Left lung (tissue), 4 donors: ENCODE measurements at regions not wholly inside any gene's neighbourhood (a gene's known extent, or its start where the extent isn't known, plus 50 kb on each side); places are given as distances from the start of the nearest gene placed in this dataset.

Experiments used
- ATAC-seq: fragments of 200-7000 bp; cut with Tn5 transposase; one replicate; pipeline ENCODE4 v1.9.1; 2020; ENCODE audit warnings: moderate library complexity
- DNase-seq, 4 donors: peaks; one replicate each; pipeline ENCODE4 v3.0.0-alpha.2; 2013 to 2020
- H3K27ac ChIP-seq, 2 donors: fragments of 200-600 bp; sonication (generic) in 1 of 2; one replicate each; pipeline versions ENCODE4 v1.5.0 to v1.8.0; 2020 to 2021
- H3K27me3 ChIP-seq, 2 donors: fragments of 200-600 bp; sonication (generic) in 1 of 2; one replicate each; pipeline versions ENCODE4 v1.5.0 to v1.8.0; 2020 to 2021
- H3K36me3 ChIP-seq, 2 donors: fragments of 200-600 bp; sonication (generic) in 1 of 2; one replicate each; pipeline versions ENCODE4 v1.5.0 to v1.8.0; 2020 to 2021
- H3K4me1 ChIP-seq, 2 donors: fragments of 200-600 bp; one replicate each; pipeline ENCODE4 v1.8.0; 2021
- H3K4me3 ChIP-seq, 2 donors: fragments of 200-600 bp; sonication (generic) in 1 of 2; one replicate each; pipeline versions ENCODE4 v1.5.0 to v1.8.0; 2020 to 2021; ENCODE audit warnings: mild to moderate bottlenecking in 1 of 2
- H3K9me3 ChIP-seq, 2 donors: fragments of 200-600 bp; sonication (generic) in 1 of 2; one replicate each; pipeline versions ENCODE4 v1.5.0 to v1.8.0; 2020 to 2021
- CTCF ChIP-seq, 2 donors: fragments of 200-600 bp; sonication (generic) in 1 of 2; IDR thresholded peaks; one replicate each; pipeline versions ENCODE4 v1.5.0 to v1.8.0; 2021; ENCODE audit warnings: antibody characterized with exemption in 2 of 2
- intact Hi-C, 2 donors: fragments of 100-400 bp; cut with DNase I; formaldehyde crosslinking; loops; one replicate each; pipeline versions ENCODE4 v1.11.2 to v1.14.2; 2022
- donor health status: DM: no; HTN: yes; CAD: no.
- donor health status: DM: no; HTN: no; CAD: no.

- H3K36me3 ChIP-seq, result no peaks in the 10 kb centered on the region
- H3K4me3 ChIP-seq, result no peak overlapping the region
- no peak for TF ChIP-seq CTCF (IDR thresholded peaks at IDR 0.05)
- DNase-seq (no peak), ATAC-seq (no peak)
- H3K9me3 ChIP-seq, result peaks cover 0 to 7% of the 10 kb centered on the region in 2 donors
- no peaks in the 10 kb centered on the region for H3K4me1 ChIP-seq
- H3K27me3 ChIP-seq, result peaks cover 0 to 40% of the 10 kb centered on the region in 2 donors
- H3K27ac ChIP-seq, result no peak overlapping the region
- intact Hi-C loops, result no loop called here
These were observed 50.2 kb upstream of the XPA start for GRCh38 chr9:97747201-97747965.

- no peaks in the 10 kb centered on the region for H3K36me3 ChIP-seq
- no peak for TF ChIP-seq CTCF (IDR thresholded peaks at IDR 0.05)
- DNase-seq (no peak), ATAC-seq (no peak)
- H3K27me3 ChIP-seq, result peaks cover 0 to 33% of the 10 kb centered on the region in 2 donors
- H3K4me3 ChIP-seq, result no peak overlapping the region
- H3K4me1 ChIP-seq, result no peaks in the 10 kb centered on the region
- no peak overlapping the region for H3K27ac ChIP-seq
- no peaks in the 10 kb centered on the region for H3K9me3 ChIP-seq
- intact Hi-C loops, result no loop called here
These were observed 51.4 kb upstream of the XPA start for GRCh38 chr9:97748525-97748924.

- H3K4me3 ChIP-seq, result no peak overlapping the region
- peaks cover 0 to 19% of the 10 kb centered on the region in 2 donors for H3K27me3 ChIP-seq
- no peaks in the 10 kb centered on the region for H3K9me3 ChIP-seq
- no peak for ATAC-seq
- intact Hi-C loops, result no loop called here
- H3K4me1 ChIP-seq, result no peaks in the 10 kb centered on the region
- H3K27ac ChIP-seq, result no peak overlapping the region
- TF ChIP-seq CTCF (IDR thresholded peaks at IDR 0.05), result no peak
- DNase-seq, result no peak
- no peaks in the 10 kb centered on the region for H3K36me3 ChIP-seq
These were observed 52.8 kb upstream of the XPA start for GRCh38 chr9:97749928-97750327.

- Histone ChIP-seq H3K27me3 (peaks cover 0 to 7% of the 10 kb centered on the region in 2 donors), H3K4me3 (no peak overlapping the region), H3K9me3 (no peaks in the 10 kb centered on the region), H3K4me1 (no peaks in the 10 kb centered on the region), H3K27ac (no peak overlapping the region), H3K36me3 (no peaks in the 10 kb centered on the region)
- DNase-seq (no peak), ATAC-seq (no peak)
- intact Hi-C loops, result no loop called here
- TF ChIP-seq CTCF (IDR thresholded peaks at IDR 0.05), result no peak
These were observed 54.4 kb upstream of the XPA start for GRCh38 chr9:97751531-97751930.

- no peak for TF ChIP-seq CTCF (IDR thresholded peaks at IDR 0.05)
- no peaks in the 10 kb centered on the region for H3K36me3 ChIP-seq
- H3K27ac ChIP-seq, result no peak overlapping the region
- DNase-seq, result no peak
- intact Hi-C loops, result no loop called here
- H3K4me3 ChIP-seq, result no peak overlapping the region
- ATAC-seq, result no peak
- H3K4me1 ChIP-seq, result no peaks in the 10 kb centered on the region
- no peaks in the 10 kb centered on the region for H3K9me3 ChIP-seq
- H3K27me3 ChIP-seq, result peaks cover 0 to 7% of the 10 kb centered on the region in 2 donors
These were observed 55.1 kb upstream of the XPA start for GRCh38 chr9:97752274-97752673.
